SK-N-SH (cell line): ENCODE measurements at regions not wholly inside any gene's neighbourhood (a gene's known extent, or its start where the extent isn't known, plus 50 kb on each side); places are given as distances from the start of the nearest gene placed in this dataset.

Source experiments
- EZH2phosphoT487 ChIP-seq: fragments of 200-600 bp; sonication (generic); IDR thresholded peaks from 2 replicates; pipeline ENCODE4 v1.6.1; 2017; ENCODE audit warnings: low read depth, mixed run types, mild to moderate bottlenecking, antibody characterized with exemption, moderate library complexity, borderline replicate concordance
- JUND ChIP-seq: IDR thresholded peaks from 2 replicates; pipeline ENCODE4 v1.4.0; 2012
- MXI1 ChIP-seq: IDR thresholded peaks from 2 replicates; pipeline ENCODE4 v1.6.1; 2012; ENCODE audit warnings: mild to moderate bottlenecking, low read depth, low read length, improper control_type of control experiment
- NFIC ChIP-seq: IDR thresholded peaks from 2 replicates; pipeline ENCODE4 v1.4.0; 2012; ENCODE audit warnings: borderline replicate concordance
- POLR2AphosphoS5 ChIP-seq: IDR thresholded peaks from 2 replicates; pipeline ENCODE4 v1.6.1; 2012; ENCODE audit warnings: low read depth, low read length
- RAD21 ChIP-seq: IDR thresholded peaks from 2 replicates; pipeline ENCODE4 v1.6.1; 2012; ENCODE audit warnings: mild to moderate bottlenecking, low read length
- RFX5 ChIP-seq: IDR thresholded peaks from 2 replicates; pipeline ENCODE4 v1.6.1; 2012; ENCODE audit warnings: mild to moderate bottlenecking, improper control_type of control experiment, low read length
- RXRA ChIP-seq: IDR thresholded peaks from 2 replicates; pipeline ENCODE4 v1.4.0; 2012; ENCODE audit warnings: low read depth, mild to moderate bottlenecking, borderline replicate concordance
- SIN3A ChIP-seq: IDR thresholded peaks from 2 replicates; pipeline ENCODE4 v1.6.1; 2012; ENCODE audit warnings: low read depth, mild to moderate bottlenecking, low read length, moderate library complexity, borderline replicate concordance
- TAF1 ChIP-seq: IDR thresholded peaks from 2 replicates; pipeline ENCODE4 v1.6.1; 2012; ENCODE audit warnings: low read depth, mild to moderate bottlenecking, low read length, moderate library complexity, borderline replicate concordance
- TEAD4 ChIP-seq: IDR thresholded peaks from 2 replicates; pipeline ENCODE4 v1.4.0; 2012; ENCODE audit warnings: mild to moderate bottlenecking, borderline replicate concordance; ENCODE audit not compliant: insufficient read depth
- TF ChIP-seq, protein P1 (sequence below): fragments of 200-600 bp; sonication (generic); IDR thresholded peaks from 2 replicates; pipeline ENCODE4 v1.6.1; 2017; ENCODE audit warnings: antibody characterized with exemption, mild to moderate bottlenecking, moderate library complexity
- TF ChIP-seq, protein P2 (sequence below): IDR thresholded peaks from 2 replicates; pipeline ENCODE4 v1.4.0; 2012; ENCODE audit warnings: low read depth
- TF ChIP-seq, protein P3 (sequence below): IDR thresholded peaks from 2 replicates; pipeline ENCODE4 v1.6.1; 2012; ENCODE audit warnings: mild to moderate bottlenecking, low read depth, low read length, moderate library complexity

DNA sequence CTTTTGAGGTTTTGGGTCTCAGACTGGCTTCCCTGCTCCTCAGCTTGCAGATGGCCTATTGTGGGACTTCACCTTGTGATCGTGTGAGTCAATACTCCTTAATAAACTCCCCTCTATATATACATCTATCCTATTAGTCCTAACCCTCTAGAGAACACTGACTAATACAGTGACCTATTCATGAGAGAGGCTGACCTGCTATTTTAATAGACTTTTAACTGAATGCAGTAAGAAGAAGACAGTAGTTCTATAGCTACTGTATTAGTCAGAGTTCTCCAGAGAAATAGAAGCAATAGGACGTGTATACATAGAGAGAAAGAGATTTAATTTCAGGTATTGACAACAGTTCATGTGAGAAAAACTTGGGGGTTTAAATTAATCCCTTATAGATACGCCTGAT lies 53.3 kb upstream of the SMLR1 start:
- TF ChIP-seq EZH2phosphoT487, result no peak
- TF ChIP-seq, protein P1, sequence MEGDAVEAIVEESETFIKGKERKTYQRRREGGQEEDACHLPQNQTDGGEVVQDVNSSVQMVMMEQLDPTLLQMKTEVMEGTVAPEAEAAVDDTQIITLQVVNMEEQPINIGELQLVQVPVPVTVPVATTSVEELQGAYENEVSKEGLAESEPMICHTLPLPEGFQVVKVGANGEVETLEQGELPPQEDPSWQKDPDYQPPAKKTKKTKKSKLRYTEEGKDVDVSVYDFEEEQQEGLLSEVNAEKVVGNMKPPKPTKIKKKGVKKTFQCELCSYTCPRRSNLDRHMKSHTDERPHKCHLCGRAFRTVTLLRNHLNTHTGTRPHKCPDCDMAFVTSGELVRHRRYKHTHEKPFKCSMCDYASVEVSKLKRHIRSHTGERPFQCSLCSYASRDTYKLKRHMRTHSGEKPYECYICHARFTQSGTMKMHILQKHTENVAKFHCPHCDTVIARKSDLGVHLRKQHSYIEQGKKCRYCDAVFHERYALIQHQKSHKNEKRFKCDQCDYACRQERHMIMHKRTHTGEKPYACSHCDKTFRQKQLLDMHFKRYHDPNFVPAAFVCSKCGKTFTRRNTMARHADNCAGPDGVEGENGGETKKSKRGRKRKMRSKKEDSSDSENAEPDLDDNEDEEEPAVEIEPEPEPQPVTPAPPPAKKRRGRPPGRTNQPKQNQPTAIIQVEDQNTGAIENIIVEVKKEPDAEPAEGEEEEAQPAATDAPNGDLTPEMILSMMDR, result no peak
- TF ChIP-seq, protein P2, sequence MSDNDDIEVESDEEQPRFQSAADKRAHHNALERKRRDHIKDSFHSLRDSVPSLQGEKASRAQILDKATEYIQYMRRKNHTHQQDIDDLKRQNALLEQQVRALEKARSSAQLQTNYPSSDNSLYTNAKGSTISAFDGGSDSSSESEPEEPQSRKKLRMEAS, result no peak
- no peak for TF ChIP-seq MXI1
- no peak for TF ChIP-seq RFX5
- TF ChIP-seq, protein P3, sequence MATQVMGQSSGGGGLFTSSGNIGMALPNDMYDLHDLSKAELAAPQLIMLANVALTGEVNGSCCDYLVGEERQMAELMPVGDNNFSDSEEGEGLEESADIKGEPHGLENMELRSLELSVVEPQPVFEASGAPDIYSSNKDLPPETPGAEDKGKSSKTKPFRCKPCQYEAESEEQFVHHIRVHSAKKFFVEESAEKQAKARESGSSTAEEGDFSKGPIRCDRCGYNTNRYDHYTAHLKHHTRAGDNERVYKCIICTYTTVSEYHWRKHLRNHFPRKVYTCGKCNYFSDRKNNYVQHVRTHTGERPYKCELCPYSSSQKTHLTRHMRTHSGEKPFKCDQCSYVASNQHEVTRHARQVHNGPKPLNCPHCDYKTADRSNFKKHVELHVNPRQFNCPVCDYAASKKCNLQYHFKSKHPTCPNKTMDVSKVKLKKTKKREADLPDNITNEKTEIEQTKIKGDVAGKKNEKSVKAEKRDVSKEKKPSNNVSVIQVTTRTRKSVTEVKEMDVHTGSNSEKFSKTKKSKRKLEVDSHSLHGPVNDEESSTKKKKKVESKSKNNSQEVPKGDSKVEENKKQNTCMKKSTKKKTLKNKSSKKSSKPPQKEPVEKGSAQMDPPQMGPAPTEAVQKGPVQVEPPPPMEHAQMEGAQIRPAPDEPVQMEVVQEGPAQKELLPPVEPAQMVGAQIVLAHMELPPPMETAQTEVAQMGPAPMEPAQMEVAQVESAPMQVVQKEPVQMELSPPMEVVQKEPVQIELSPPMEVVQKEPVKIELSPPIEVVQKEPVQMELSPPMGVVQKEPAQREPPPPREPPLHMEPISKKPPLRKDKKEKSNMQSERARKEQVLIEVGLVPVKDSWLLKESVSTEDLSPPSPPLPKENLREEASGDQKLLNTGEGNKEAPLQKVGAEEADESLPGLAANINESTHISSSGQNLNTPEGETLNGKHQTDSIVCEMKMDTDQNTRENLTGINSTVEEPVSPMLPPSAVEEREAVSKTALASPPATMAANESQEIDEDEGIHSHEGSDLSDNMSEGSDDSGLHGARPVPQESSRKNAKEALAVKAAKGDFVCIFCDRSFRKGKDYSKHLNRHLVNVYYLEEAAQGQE, result no peak
- TF ChIP-seq TEAD4, result no peak
- TF ChIP-seq TAF1, result no peak
- no peak for TF ChIP-seq POLR2AphosphoS5
- no peak for TF ChIP-seq JUND
- TF ChIP-seq RXRA, result no peak
- no peak for TF ChIP-seq SIN3A
- TF ChIP-seq NFIC, result no peak
- TF ChIP-seq RAD21, result no peak
